IPS-20b (cell line): ENCODE measurements at regions not wholly inside any gene's neighbourhood (a gene's known extent, or its start where the extent isn't known, plus 50 kb on each side); places are given as distances from the start of the nearest gene placed in this dataset.

Source experiments
- H3K27ac ChIP-seq: one replicate; pipeline ENCODE4 v1.5.1; 2013; ENCODE audit warnings: low read length
- H3K27me3 ChIP-seq: 2 replicates; pipeline ENCODE4 v1.6.1; 2013; ENCODE audit warnings: mild to moderate bottlenecking, low read length, inconsistent platforms; ENCODE audit not compliant: insufficient read depth
- H3K36me3 ChIP-seq: 2 replicates; pipeline ENCODE4 v1.6.1; 2013; ENCODE audit warnings: low read depth, mild to moderate bottlenecking, inconsistent platforms, low read length, moderate library complexity; ENCODE audit not compliant: insufficient read depth
- H3K4me1 ChIP-seq: 2 replicates; pipeline ENCODE4 v1.6.1; 2013; ENCODE audit warnings: mild to moderate bottlenecking, control low read depth, inconsistent platforms, low read length, moderate library complexity; ENCODE audit not compliant: insufficient read depth
- H3K4me3 ChIP-seq: 2 replicates; pipeline ENCODE4 v1.5.1; 2013; ENCODE audit warnings: mild to moderate bottlenecking, low read length, inconsistent platforms
- H3K9ac ChIP-seq: 2 replicates; pipeline ENCODE4 v1.6.1; 2013; ENCODE audit warnings: low read depth, mild to moderate bottlenecking, inconsistent platforms, low read length, moderate library complexity
- H3K9me3 ChIP-seq: 2 replicates; pipeline ENCODE4 v1.6.1; 2013; ENCODE audit warnings: mild to moderate bottlenecking, low read depth, low read length, inconsistent platforms; ENCODE audit not compliant: insufficient read depth

- H3K4me1 ChIP-seq: peaks cover 19% of the 10 kb centered on the region; the same call in 1 of the 2 replicates
- no peaks in the 10 kb centered on the region for H3K9me3 ChIP-seq
These were observed 963.4 kb downstream of the PCDH17 start for GRCh38 chr13:58594747-58595600.

GRCh38 chr13:58597552-58597951 lies 966.0 kb downstream of the PCDH17 start:
- Histone ChIP-seq H3K9ac (no peak overlapping the region), H3K27me3 (no peaks in the 10 kb centered on the region), H3K4me3 (no peak overlapping the region), H3K27ac (no peak overlapping the region), H3K9me3 (no peaks in the 10 kb centered on the region), H3K36me3 (no peaks in the 10 kb centered on the region), H3K4me1 (peaks cover 19% of the 10 kb centered on the region; the same call in 1 of the 2 replicates)

More at GRCh38 chr13:58594747-58595600, 963.4 kb downstream of the PCDH17 start:
- Histone ChIP-seq H3K9ac (no peak overlapping the region), H3K27me3 (no peaks in the 10 kb centered on the region), H3K36me3 (no peaks in the 10 kb centered on the region), H3K4me3 (no peak overlapping the region), H3K27ac (no peak overlapping the region)

GRCh38 chr13:58598241-58598640 lies 966.7 kb downstream of the PCDH17 start:
- Histone ChIP-seq H3K9me3 (no peaks in the 10 kb centered on the region), H3K9ac (no peak overlapping the region), H3K27ac (no peak overlapping the region), H3K36me3 (no peaks in the 10 kb centered on the region), H3K4me3 (no peak overlapping the region), H3K27me3 (no peaks in the 10 kb centered on the region), H3K4me1 (peaks cover 19% of the 10 kb centered on the region; the same call in 1 of the 2 replicates)

- Histone ChIP-seq H3K36me3 (no peaks in the 10 kb centered on the region), H3K27me3 (no peaks in the 10 kb centered on the region), H3K9ac (no peak overlapping the region), H3K4me3 (no peak overlapping the region), H3K4me1 (no peaks in the 10 kb centered on the region), H3K27ac (no peak overlapping the region), H3K9me3 (no peaks in the 10 kb centered on the region)
These were observed 979.6 kb downstream of the PCDH17 start for GRCh38 chr13:58611117-58611516.

- no peaks in the 10 kb centered on the region for H3K27me3 ChIP-seq
These were observed 986.5 kb downstream of the PCDH17 start for GRCh38 chr13:58617880-58618665.

GRCh38 chr13:58619396-58620113 lies 988.0 kb downstream of the PCDH17 start:
- H3K27ac ChIP-seq: no peak overlapping the region
- H3K27me3 ChIP-seq: no peaks in the 10 kb centered on the region
- no peak overlapping the region for H3K4me3 ChIP-seq
- H3K4me1 ChIP-seq: peaks cover 13% of the 10 kb centered on the region; the same call in 1 of the 2 replicates
- H3K36me3 ChIP-seq: no peaks in the 10 kb centered on the region
- no peaks in the 10 kb centered on the region for H3K9me3 ChIP-seq
- no peak overlapping the region for H3K9ac ChIP-seq

More at GRCh38 chr13:58617880-58618665, 986.5 kb downstream of the PCDH17 start:
- no peak overlapping the region for H3K4me3 ChIP-seq
- H3K36me3 ChIP-seq: no peaks in the 10 kb centered on the region
- H3K9ac ChIP-seq: no peak overlapping the region
- H3K4me1 ChIP-seq: peaks cover 13% of the 10 kb centered on the region; the same call in 1 of the 2 replicates
- no peaks in the 10 kb centered on the region for H3K9me3 ChIP-seq
- H3K27ac ChIP-seq: no peak overlapping the region

- H3K4me1 ChIP-seq: peaks cover 13% of the 10 kb centered on the region; the same call in 1 of the 2 replicates
- no peaks in the 10 kb centered on the region for H3K27me3 ChIP-seq
- H3K9ac ChIP-seq: no peak overlapping the region
- no peak overlapping the region for H3K4me3 ChIP-seq
- H3K9me3 ChIP-seq: no peaks in the 10 kb centered on the region
- H3K27ac ChIP-seq: no peak overlapping the region
- H3K36me3 ChIP-seq: no peaks in the 10 kb centered on the region
These were observed 988.6 kb downstream of the PCDH17 start for GRCh38 chr13:58620176-58620575.

GRCh38 chr13:58625703-58626389 lies 994.3 kb downstream of the PCDH17 start:
- no peak overlapping the region for H3K27ac ChIP-seq
- H3K27me3 ChIP-seq: no peaks in the 10 kb centered on the region
- no peaks in the 10 kb centered on the region for H3K9me3 ChIP-seq
- H3K4me3 ChIP-seq: no peak overlapping the region
- H3K36me3 ChIP-seq: no peaks in the 10 kb centered on the region
- H3K4me1 ChIP-seq: no peaks in the 10 kb centered on the region
- no peak overlapping the region for H3K9ac ChIP-seq

- no peaks in the 10 kb centered on the region for H3K4me1 ChIP-seq
These were observed 999.2 kb downstream of the PCDH17 start for GRCh38 chr13:58630794-58631193.

GRCh38 chr13:58633226-58633625 lies 1001.7 kb downstream of the PCDH17 start:
- Histone ChIP-seq H3K9ac (no peak overlapping the region), H3K4me3 (no peak overlapping the region), H3K27ac (no peak overlapping the region), H3K4me1 (no peaks in the 10 kb centered on the region), H3K36me3 (no peaks in the 10 kb centered on the region), H3K27me3 (no peaks in the 10 kb centered on the region), H3K9me3 (no peaks in the 10 kb centered on the region)

More at GRCh38 chr13:58630794-58631193, 999.2 kb downstream of the PCDH17 start:
- H3K9ac ChIP-seq: no peak overlapping the region
- H3K36me3 ChIP-seq: no peaks in the 10 kb centered on the region
- H3K27ac ChIP-seq: no peak overlapping the region
- no peak overlapping the region for H3K4me3 ChIP-seq
- no peaks in the 10 kb centered on the region for H3K9me3 ChIP-seq
- H3K27me3 ChIP-seq: no peaks in the 10 kb centered on the region

GRCh38 chr13:58655086-58655485 lies 1023.5 kb downstream of the PCDH17 start:
- Histone ChIP-seq H3K4me1 (no peaks in the 10 kb centered on the region), H3K4me3 (no peak overlapping the region), H3K27ac (no peak overlapping the region), H3K36me3 (no peaks in the 10 kb centered on the region), H3K27me3 (no peaks in the 10 kb centered on the region), H3K9me3 (no peaks in the 10 kb centered on the region), H3K9ac (no peak overlapping the region)
